Jurkat, Clone E6-1 (cell line): ENCODE measurements at regions not wholly inside any gene's neighbourhood (a gene's known extent, or its start where the extent isn't known, plus 50 kb on each side); places are given as distances from the start of the nearest gene placed in this dataset.
A peak's percentile ranks its signal among the peaks of the same experiment; 100 is the strongest.

Experiments
- DNase-seq: peaks from one replicate; pipeline ENCODE4 v3.0.0-alpha.2; 2011; ENCODE audit warnings: low read depth, low spot score
- H3K4me3 ChIP-seq: 2 replicates; pipeline ENCODE4 v1.5.1; 2011; ENCODE audit warnings: mild to moderate bottlenecking, low read length, control low read depth, moderate library complexity

DNA sequence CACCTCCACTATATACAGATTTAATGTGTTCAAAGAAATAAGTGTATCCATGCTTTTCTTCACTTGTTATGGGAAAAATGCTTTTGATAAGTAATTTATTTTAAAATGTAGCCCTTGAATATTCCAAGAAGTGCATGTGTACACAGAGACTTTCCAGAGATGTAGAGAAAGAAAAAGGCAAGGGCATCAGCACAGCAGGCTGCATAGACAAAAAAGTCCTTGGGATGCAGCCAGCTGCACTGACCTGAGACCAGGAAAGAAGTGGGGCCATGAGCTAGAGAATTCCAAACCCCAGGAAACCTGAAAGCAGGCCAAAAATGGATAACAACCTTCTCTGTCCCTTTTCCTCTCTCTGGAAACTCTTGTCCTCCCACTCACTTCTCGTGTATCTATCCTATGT lies 51.6 kb upstream of the PRDM8 start:
- DNase-seq = no peak
- no peak overlapping the region for H3K4me3 ChIP-seq

- no peak for DNase-seq
- no peak overlapping the region for H3K4me3 ChIP-seq
Observed at GRCh38 chr4:80144676-80145470, 52.4 kb upstream of the PRDM8 start.

DNA sequence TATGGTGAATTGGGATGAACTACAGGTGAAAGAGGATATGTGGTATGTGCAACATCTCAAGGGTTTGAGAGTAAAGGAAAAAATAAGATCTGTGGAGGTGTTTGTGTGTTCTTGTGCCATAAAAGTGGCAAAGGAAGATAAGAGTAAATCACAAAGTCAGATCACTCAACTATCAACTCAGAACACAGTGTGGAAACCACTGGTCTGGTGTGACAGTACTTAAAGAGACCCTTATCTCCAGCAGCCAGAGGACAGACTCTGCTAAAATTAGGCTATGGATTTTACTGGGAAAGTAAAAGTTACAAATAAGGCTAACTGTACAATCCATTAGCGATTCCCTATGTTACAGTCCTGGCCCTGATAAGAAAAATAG lies 54.0 kb upstream of the PRDM8 start:
- peak; percentile 80 for DNase-seq

DNA sequence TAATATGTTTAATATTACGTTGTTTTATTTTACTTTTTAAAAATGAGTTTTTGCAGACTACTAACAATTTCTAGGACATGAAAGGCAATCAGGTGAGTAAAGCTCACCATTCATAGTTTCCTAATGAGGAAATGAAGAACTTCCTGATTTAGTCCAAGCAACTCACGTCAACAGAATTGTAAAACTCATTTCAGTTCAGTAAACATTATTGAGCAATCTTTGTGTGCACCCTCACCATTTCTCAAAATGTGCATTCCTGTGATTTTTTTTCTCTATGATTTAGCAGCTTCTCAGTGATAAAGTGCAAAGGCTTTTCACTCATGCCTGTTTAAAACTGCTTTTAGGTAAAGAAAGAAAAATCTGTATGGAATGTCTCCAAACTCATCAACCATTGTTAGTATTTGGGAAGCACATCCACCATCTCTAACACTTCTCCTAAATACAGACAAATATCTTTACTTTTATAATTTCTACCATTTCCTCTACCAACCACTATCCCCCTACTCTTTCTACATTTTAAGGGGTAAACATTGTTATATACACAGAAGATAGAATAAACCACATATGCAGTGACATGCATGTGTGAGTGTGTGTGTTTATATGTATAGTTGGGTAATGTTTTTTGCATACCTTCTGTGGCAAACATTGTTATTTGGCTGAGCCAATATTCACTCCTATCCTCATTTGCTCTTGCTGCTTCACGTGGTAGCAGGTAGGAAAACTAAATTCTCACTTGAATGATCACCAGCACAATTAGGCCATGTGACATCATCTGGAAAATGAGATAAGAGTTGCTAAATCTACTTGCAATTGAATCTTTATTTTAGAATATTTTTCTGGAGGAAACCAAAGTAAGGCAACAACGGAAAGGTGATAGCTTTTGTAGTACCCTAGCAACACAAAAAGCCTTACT lies 54.7 kb upstream of the PRDM8 start:
- H3K4me3 ChIP-seq = no peak overlapping the region
- DNase-seq = no peak

More for the DNA sequence above, 54.0 kb upstream of the PRDM8 start:
- H3K4me3 ChIP-seq = no peak overlapping the region

- no peak overlapping the region for H3K4me3 ChIP-seq
- DNase-seq = no peak
Observed at GRCh38 chr4:80141543-80141942, 55.8 kb upstream of the PRDM8 start.

GRCh38 chr4:80140194-80140593 lies 57.1 kb upstream of the PRDM8 start:
- no peak overlapping the region for H3K4me3 ChIP-seq

GRCh38 chr4:80139671-80140070 lies 57.6 kb upstream of the PRDM8 start:
- DNase-seq = no peak
- no peak overlapping the region for H3K4me3 ChIP-seq

More at GRCh38 chr4:80140194-80140593, 57.1 kb upstream of the PRDM8 start:
- DNase-seq = no peak

DNA sequence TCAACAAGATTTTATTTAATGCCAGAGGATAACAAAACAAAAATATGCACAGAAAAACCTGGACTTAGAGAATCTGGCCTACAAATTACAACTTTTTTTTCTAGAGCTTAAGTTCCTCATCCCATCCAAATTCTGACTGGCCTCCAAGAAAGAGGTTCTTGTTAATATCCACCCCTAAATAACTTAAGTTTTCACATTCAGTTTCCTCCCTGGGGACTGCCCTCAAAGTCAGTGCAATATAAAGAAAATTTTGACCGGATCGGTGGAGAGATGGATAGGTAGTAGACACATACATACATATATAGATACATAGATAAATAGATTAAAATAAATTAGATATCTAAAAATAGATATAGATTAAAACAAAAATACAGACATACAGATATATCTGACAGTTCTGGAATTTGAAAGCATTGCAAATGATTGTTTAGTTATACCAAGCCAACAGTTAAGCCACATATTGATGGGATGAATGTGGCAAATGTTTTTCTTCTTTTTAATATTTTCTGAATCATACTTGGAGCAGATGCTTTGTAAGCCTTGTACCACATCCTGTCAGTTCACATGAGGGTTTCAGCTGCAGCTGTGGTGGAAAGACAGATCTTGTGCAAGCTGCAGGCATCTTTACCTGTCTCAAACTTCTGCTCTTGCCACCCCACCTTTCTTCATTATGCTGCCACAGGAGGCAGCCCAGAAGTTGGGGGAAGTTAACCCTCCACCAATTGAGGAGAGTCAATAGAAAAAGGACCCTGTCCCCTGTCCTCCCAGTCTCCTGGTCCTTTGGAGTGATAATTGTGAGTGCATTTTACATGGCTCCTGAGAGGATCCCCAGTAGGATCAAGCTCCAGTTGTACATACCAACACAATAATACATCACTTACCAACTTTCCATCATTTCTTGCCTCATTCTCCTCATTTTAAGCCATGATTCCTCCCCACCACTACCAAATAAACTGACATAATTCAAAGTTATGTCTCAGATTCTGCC lies 58.5 kb upstream of the PRDM8 start:
- DNase-seq = peak; percentile 97
- H3K4me3 ChIP-seq = no peak overlapping the region

DNA sequence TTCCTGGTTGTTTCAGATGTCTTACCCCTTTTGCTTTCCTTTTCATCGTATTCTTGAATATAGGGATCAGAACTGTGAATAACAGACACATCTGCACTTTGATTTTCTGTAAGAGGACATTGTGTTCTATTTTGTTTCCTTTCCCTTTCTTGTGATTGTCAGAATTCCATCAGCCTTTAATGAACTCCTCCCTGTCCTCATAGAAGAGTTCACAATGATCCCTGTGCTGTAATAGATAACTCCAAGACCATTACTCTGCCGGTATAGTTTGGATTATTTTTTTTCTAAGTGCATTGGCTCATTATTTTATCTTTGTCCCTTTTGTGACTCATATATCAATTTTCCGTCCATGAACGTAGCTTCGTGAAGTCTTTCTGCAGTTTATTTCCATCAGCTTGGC lies 59.7 kb upstream of the PRDM8 start:
- no peak for DNase-seq

DNA sequence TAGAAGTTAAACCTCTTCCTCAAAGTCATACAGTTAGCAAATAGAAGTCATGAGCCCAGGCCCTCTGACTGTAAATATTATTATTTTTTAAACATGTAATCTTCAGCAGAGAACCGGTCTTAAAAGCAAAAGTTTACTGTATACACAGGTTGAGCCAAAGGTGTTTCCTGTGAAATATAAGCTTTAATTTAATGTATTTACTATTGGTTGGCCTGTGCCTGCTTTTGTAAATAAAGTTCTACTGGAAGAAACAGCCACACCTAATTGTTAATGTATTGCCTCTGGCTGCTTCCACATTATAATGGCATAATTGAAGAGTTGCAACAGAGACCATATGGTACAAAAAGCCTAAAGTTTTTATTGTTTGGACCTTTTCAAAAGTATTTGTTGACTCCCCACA lies 61.0 kb upstream of the PRDM8 start:
- DNase-seq = no peak
- no peak overlapping the region for H3K4me3 ChIP-seq

More for the DNA sequence above, 59.7 kb upstream of the PRDM8 start:
- H3K4me3 ChIP-seq = no peak overlapping the region

- no peak for DNase-seq
- H3K4me3 ChIP-seq = no peak overlapping the region
Observed at GRCh38 chr4:80135702-80136058, 61.6 kb upstream of the PRDM8 start.

DNA sequence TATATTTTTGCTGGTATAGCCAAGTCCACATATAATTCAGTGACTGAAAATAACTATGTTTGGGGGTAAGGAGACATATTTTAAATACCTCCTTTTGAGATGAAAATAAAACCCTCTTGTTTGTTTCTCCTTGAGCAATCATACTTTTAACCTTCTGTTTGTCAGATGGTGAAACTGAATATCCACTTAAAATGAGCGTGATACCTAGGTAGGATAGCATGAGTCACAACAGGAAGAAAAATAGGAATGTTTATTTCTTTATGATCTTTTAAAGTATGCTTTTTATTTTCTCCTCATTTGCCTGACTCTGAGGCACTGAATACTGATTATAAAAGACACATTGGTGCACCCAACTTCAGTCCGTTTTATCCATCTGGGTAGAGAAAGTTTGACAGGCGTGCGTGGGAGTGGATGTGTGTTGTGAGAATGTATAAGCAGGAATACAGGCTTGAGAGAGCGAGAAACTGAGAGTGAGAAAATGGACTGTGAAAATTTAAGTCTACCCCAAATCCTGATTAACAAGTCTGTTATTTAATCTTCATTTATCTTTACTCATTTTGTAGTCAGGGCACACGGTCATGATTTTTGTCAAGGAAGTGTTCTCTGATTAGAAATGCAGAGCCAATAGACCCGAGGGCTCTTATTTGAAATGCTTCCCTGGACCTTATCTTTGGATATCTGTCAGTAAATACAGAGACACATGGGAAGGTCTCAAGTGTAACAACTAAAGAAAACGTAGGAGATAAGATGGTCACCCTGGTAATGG lies 62.1 kb upstream of the ANTXR2 start:
- DNase-seq = no peak
- H3K4me3 ChIP-seq = no peak overlapping the region

DNA sequence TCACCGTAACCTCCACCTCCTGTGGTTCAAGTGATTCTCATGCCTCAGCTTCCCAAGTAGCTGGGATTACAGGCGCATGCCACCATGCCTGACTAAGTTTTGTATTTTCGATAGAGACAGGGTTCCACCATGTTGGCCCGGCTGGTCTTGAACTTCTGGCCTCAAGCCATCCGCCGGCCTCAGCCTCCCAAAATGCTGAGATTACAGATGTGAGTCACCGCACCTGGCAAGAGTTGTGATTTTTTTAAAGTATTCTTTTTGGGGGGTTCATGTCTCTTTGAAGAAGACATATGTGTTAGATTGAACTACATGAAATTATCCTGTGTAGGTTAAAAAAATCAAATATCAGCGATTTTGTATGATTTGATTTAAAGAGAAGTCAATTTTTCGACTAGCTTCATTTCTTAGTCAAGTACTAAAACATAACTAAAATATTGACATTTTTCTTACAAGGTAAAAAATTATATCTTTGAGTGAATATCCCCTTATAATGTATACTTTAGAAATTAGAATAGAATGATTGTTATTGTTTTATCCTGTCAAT lies 60.3 kb upstream of the ANTXR2 start:
- no peak overlapping the region for H3K4me3 ChIP-seq
- no peak for DNase-seq

GRCh38 chr4:80129785-80130184 lies 56.8 kb upstream of the ANTXR2 start:
- DNase-seq = no peak
- no peak overlapping the region for H3K4me3 ChIP-seq

DNA sequence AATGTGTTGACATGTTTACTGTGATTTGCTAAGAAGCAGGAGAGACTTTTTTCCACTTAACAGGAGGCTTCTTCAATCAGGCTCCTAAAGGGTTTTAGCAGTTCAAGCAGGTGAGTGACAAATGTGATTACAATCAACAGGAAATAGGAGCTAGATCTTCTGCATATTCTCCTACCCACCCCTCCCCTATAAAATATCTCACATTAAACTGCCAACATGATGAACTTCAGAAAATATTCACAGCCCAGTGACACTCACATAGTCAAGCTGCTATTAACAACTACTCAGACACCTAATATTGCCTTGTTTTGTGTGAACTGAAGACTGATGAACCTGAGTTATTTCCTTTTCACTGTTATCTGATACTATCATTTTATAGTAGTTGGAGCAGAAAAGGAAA lies 55.9 kb upstream of the ANTXR2 start:
- no peak for DNase-seq
- H3K4me3 ChIP-seq = no peak overlapping the region

- no peak overlapping the region for H3K4me3 ChIP-seq
- DNase-seq = no peak
Observed at GRCh38 chr4:80127870-80128419, 54.9 kb upstream of the ANTXR2 start.

DNA sequence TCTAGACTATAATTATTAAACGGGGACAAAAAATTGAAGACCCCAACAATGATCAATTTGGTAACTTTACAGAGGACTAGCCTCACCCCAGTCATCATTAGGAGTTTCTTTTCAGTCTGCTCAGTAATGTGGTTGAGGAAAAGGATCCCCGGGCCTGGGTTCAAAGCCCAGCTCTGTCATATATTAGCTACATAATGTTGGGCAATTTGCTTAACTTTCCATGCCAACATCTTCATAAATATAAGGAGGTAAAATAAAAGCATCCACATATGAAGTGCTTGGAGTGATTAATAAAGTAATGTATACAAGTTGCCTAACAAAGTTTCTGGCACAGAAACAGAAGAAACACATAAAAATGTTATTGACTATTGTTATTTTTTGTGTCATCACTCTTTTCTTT lies 53.4 kb upstream of the ANTXR2 start:
- DNase-seq = no peak
- no peak overlapping the region for H3K4me3 ChIP-seq
